Ectodermal cell (in vitro differentiated cells): ENCODE measurements at regions not wholly inside any gene's neighbourhood (a gene's known extent, or its start where the extent isn't known, plus 50 kb on each side); places are given as distances from the start of the nearest gene placed in this dataset.
"Not testable (repeated sequence)": the region's sequence is repeated elsewhere in the genome, so short reads cannot be mapped to it uniquely, and the experiment has no call there.

Experiments used
- H3K27ac ChIP-seq: 2 replicates; pipeline ENCODE4 v1.7.0; 2013; ENCODE audit warnings: mild to moderate bottlenecking, low read depth, low read length; ENCODE audit not compliant: insufficient read depth, poor library complexity, severe bottlenecking
- H3K27me3 ChIP-seq: 2 replicates; pipeline ENCODE4 v1.7.0; 2013; ENCODE audit warnings: mild to moderate bottlenecking, low read length; ENCODE audit not compliant: insufficient read depth, control insufficient read depth, poor library complexity, severe bottlenecking
- H3K36me3 ChIP-seq: one replicate; pipeline ENCODE4 v1.7.0; 2013; ENCODE audit warnings: low read length; ENCODE audit not compliant: control insufficient read depth, insufficient read depth
- H3K4me1 ChIP-seq: one replicate; pipeline ENCODE4 v1.7.0; 2013; ENCODE audit warnings: low read length; ENCODE audit not compliant: control insufficient read depth, insufficient read depth
- H3K4me3 ChIP-seq: 2 replicates; pipeline ENCODE4 v1.7.0; 2013; ENCODE audit warnings: low read depth, low read length, control low read depth; ENCODE audit not compliant: insufficient read depth
- H3K9me3 ChIP-seq: 2 replicates; pipeline ENCODE4 v1.7.0; 2013; ENCODE audit warnings: mild to moderate bottlenecking, low read length, moderate library complexity; ENCODE audit not compliant: control insufficient read depth
- WGBS, 2 experiments: methylation state at CpG; one replicate each; pipeline ENCODE4 v1.1.7; 2013; ENCODE audit warnings: missing lambda C conversion rate in 2 of 2; 5-methylcytosine and 5-hydroxymethylcytosine counted together

DNA sequence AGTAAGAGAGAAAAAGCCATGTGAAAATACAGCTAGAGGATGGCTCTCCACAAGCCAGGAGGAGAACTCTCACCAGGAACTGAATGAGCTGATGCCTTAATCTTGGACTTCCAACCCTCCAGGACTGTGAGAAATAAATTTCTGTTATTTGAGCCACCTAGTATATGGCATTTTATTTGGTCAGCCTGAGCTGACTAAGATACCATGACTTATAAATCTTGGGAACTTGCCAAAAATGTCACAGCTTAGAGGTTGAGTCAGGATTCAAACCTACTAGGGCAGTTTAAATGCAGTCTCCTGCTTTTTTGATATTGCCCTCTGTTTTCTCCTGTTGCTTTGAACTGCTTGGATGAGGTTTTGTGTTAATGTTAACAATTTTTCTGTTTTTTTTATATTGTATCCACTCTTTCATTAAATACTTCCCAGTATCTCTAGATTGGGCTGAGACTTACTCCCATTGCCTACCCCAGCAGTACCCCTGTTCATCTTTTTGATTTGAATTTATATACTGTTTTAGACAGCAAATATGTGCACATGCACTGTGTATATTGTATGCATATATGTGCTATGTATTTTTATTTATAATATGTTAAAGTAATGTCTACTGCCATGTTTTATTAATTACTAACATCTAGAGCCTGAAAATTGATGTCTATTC lies 1223.2 kb downstream of the OTOL1 start:
- no peaks in the 10 kb centered on the region for H3K9me3 ChIP-seq
- H3K27ac ChIP-seq, result no peak overlapping the region
- no peaks in the 10 kb centered on the region for H3K27me3 ChIP-seq

DNA sequence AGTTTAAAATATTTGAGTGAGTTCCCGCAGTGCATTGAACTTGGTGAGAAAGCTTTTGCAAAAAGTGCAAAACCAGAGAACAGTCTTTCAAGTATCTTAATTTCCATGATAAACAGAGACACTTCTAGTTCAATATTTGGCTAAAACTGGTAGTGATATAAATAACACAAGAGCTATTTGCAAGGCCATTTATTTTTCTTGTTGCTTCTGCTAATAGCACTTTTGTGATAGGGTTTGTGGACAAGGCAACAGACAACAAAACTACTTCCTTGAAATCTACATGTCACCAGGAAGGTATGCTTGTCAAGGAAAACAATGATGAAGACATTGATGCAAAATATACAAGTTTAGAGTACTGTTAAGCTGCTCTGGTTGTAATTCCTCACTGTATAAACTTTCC lies 1225.1 kb downstream of the OTOL1 start:
- H3K4me3 ChIP-seq, result no peak overlapping the region
- no peak overlapping the region for H3K27ac ChIP-seq
- H3K9me3 ChIP-seq, result no peaks in the 10 kb centered on the region
- WGBS, 2 experiments, result 43 to 60% methylated on average over 1 of the region's 1 CpG
- peaks cover 7% of the 10 kb centered on the region for H3K4me1 ChIP-seq
- H3K36me3 ChIP-seq, result no peaks in the 10 kb centered on the region
- H3K27me3 ChIP-seq, result no peaks in the 10 kb centered on the region

More for the DNA sequence above, 1223.2 kb downstream of the OTOL1 start:
- Histone ChIP-seq H3K4me3 (no peak overlapping the region), H3K36me3 (no peaks in the 10 kb centered on the region), H3K4me1 (peaks cover 7% of the 10 kb centered on the region)

DNA sequence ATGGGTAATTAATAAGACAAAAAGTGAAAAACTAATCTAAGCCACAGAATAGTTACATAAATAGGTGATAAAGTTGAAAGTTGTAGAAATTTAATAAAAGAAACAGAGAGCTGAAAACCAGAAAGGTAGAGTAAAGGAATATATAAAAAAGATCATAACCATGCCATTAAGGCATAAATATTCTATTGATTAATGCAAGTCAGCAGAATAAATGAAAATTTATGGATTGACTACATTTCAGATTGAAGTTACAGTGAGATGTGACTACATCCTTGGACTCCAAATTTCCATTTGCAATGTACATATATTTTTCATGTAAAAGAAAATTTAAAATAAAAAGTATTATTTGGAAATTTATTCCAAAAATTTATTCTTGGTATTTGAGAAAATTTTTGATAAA lies 1225.7 kb downstream of the OTOL1 start:
- Histone ChIP-seq H3K9me3 (no peaks in the 10 kb centered on the region), H3K36me3 (no peaks in the 10 kb centered on the region), H3K4me3 (no peak overlapping the region), H3K4me1 (peaks cover 7% of the 10 kb centered on the region), H3K27ac (no peak overlapping the region), H3K27me3 (no peaks in the 10 kb centered on the region)

DNA sequence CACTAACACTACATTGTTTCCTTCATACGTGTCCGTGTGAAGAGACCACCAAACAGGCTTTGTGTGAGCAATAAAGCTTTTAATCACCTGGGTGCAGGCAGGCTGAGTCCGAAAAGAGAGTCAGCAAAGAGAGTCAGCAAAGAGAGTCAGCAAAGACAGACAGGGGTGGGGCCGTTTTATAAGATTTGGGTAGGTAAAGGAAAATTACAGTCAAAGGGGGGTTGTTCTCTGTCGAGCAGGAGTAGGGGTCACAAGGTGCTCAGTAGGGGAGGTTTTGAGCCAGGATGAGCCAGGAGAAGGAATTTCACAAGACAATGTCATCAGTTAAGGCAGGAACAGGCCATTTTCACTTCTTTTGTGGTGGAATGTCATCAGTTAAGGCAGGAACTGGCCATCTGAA lies 1226.2 kb downstream of the OTOL1 start:
- not testable (repeated sequence) for H3K36me3 ChIP-seq, H3K27me3 ChIP-seq, H3K27ac ChIP-seq, H3K9me3 ChIP-seq, H3K4me1 ChIP-seq, H3K4me3 ChIP-seq
- WGBS, 2 experiments, result 31 to 33% methylated on average over 5 of the region's 5 CpGs

DNA sequence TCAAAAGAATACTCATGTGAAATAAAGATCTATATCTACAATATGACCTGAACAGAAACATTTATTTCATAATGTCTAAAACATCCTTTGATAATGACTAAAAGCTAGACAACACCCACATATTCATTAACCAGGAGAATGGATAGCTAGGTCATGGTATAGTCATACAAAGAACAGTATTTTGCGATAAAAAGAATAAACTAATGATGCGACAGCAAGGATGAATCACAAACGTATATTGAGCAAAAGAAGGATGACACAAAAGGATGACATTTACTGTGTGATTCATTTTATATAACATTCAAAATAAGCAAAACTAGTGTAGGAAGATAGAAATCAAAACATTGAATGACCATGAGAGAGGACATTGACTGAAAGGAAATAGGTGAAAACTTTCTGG lies 1233.1 kb downstream of the OTOL1 start:
- 96% methylated on average over 3 of the region's 3 CpGs; no CpG with 5 or more reads in 1 of the 2 experiments for WGBS, 2 experiments
- Histone ChIP-seq H3K36me3 (no peaks in the 10 kb centered on the region), H3K4me1 (no peaks in the 10 kb centered on the region), H3K27ac (no peak overlapping the region), H3K4me3 (no peak overlapping the region), H3K9me3 (no peaks in the 10 kb centered on the region), H3K27me3 (no peaks in the 10 kb centered on the region)

DNA sequence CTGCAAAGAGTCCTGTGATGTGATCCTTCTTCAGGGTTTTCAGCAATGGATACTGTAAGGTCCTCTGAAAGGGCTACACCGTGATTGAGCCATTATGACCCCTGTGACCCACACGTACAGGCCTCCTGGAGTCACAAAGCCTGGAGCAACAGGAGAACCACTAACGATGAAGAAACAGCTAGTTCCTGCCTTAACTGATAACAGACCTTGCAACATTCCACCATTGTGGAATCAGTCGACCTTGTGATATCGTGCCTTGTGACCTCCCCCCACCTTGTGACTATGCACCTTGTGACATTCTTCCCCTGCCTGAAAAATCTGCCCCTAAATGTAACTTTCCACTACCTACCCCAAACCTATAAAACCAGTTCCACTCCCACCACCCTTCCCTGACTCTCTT lies 1235.4 kb downstream of the OTOL1 start:
- not testable (repeated sequence) for H3K4me1 ChIP-seq, H3K27me3 ChIP-seq, H3K36me3 ChIP-seq, H3K4me3 ChIP-seq, H3K27ac ChIP-seq, H3K9me3 ChIP-seq
- 92 to 94% methylated on average over 5 of the region's 5 CpGs for WGBS, 2 experiments

DNA sequence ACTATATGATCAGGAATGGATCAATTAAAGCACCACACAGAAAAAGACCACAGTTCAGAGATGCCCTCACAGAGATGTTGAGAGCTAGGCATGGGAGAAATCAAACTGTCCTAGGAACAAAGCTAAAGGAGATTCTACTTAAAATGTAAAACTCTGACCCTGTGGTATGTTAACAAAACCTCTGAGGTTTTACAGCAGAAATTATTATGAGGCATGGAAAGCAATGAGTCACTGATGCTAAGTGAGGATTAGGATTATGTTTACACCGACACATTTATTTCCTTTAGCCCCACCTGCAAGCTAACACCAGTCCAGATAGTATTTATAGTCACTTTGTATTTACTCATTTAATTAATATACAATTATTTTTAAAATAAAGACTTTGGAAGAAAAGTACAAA lies 1242.2 kb downstream of the OTOL1 start:
- WGBS, 2 experiments, result 80% methylated on average over 1 of the region's 1 CpG; no CpG with 5 or more reads in 1 of the 2 experiments
- H3K36me3 ChIP-seq, result no peaks in the 10 kb centered on the region
- H3K9me3 ChIP-seq, result no peaks in the 10 kb centered on the region
- no peak overlapping the region for H3K27ac ChIP-seq
- no peak overlapping the region for H3K4me3 ChIP-seq
- no peaks in the 10 kb centered on the region for H3K4me1 ChIP-seq
- H3K27me3 ChIP-seq, result no peaks in the 10 kb centered on the region

DNA sequence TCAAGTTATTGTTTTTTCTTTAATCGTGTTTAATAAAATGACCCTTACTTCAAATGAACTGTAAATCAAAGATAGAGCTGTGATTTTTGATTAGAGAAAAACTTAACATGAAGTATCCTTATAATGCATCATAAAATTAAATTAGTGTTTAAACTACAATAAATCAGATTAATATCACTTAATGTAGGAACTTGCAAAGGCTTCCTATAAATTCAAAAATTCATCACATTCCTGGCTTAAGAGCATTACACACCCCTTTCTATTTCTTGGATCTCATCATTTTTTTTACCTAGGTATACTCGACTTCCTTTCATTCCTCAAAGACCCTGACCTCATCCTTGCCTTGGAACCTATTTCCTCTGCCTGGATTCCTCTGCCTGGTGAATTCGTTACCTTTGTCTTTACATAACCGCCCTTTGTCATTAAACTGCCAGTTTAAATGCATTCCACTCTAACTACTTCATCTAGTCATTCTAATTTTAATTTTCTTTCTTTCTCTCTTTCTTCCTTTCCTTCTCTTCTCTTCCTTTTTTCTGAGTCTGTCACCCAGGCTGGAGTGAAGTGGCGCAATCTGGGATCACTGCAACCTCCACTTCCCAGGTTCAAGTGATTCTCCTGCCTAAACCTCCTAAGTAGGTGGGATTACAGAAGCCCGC lies 1244.5 kb downstream of the OTOL1 start:
- H3K9me3 ChIP-seq, result no peaks in the 10 kb centered on the region
- H3K4me3 ChIP-seq, result no peak overlapping the region
- H3K4me1 ChIP-seq, result no peaks in the 10 kb centered on the region
- H3K36me3 ChIP-seq, result no peaks in the 10 kb centered on the region
- 57 to 58% methylated on average over 5 of the region's 6 CpGs for WGBS, 2 experiments
- no peak overlapping the region for H3K27ac ChIP-seq
- H3K27me3 ChIP-seq, result no peaks in the 10 kb centered on the region

DNA sequence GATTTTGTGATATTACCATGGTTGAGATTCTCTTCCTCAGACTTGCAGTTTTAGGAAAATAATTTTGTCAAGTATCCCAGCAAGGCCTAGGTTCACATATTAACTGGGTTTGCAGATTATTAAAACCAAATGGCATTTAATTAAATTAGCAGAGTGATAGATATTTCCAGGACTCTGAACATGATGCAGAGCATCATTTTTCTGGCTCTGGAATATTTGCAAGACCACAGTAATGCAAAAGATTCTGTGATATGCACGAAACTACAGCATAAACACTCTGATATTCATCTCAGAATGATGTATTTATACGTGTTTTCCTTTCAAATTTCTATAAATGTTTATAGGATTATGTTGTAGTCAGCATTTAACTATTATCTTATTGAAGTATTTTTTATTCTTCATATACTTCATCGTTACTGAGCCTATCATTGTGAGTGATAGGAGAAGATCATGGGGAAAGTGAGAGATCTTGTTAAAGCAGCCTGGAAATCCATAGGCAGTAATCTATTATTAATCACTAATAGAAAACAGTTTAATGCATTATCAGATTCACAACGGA lies 1245.6 kb downstream of the OTOL1 start:
- WGBS, 2 experiments, result 87 to 100% methylated on average over 1 of the region's 4 CpGs
- Histone ChIP-seq H3K4me3 (no peak overlapping the region), H3K4me1 (no peaks in the 10 kb centered on the region), H3K27ac (no peak overlapping the region), H3K36me3 (no peaks in the 10 kb centered on the region), H3K9me3 (no peaks in the 10 kb centered on the region), H3K27me3 (no peaks in the 10 kb centered on the region)

DNA sequence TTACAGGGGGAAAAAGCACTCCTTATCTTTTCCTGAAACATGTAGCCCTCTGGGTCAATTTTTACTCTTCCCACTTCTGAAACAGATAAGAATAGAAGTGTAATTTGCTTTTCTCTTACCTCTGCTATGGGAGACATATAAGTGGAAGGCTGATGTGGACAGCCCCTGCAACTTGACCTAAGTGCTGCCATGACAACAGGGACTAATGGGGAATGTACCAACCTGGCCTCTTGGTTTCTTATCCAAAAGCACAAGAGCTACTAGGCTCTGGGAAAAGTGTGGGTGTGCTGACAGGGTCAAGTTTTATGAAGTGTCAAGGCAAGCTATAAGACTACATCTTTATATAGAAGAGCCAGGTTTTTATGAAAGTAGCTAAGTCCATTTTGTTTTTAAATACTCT lies 1246.5 kb downstream of the OTOL1 start:
- Histone ChIP-seq H3K4me3 (no peak overlapping the region), H3K4me1 (no peaks in the 10 kb centered on the region), H3K9me3 (peaks cover 2% of the 10 kb centered on the region), H3K36me3 (no peaks in the 10 kb centered on the region), H3K27ac (no peak overlapping the region), H3K27me3 (no peaks in the 10 kb centered on the region)
